Vagina (tissue), 2 donors: ENCODE measurements at regions not wholly inside any gene's neighbourhood (a gene's known extent, or its start where the extent isn't known, plus 50 kb on each side); places are given as distances from the start of the nearest gene placed in this dataset.
"Not testable (repeated sequence)": the region's sequence is repeated elsewhere in the genome, so short reads cannot be mapped to it uniquely, and the experiment has no call there.

Source experiments
- DNase-seq, 2 donors: peaks; one replicate each; pipeline ENCODE4 v3.0.0-alpha.2; 2017; ENCODE audit errors: extremely low spot score in 2 of 2
- H3K27ac ChIP-seq: fragments of 200-600 bp; sonication (generic); one replicate; pipeline ENCODE4 v1.5.1; 2019
- H3K27me3 ChIP-seq: fragments of 200-600 bp; sonication (generic); one replicate; pipeline ENCODE4 v1.5.1; 2019
- H3K36me3 ChIP-seq, 2 donors: fragments of 200-600 bp; sonication (generic); one replicate each; pipeline ENCODE4 v1.5.1; 2017 to 2019
- H3K4me1 ChIP-seq: fragments of 200-600 bp; sonication (generic); one replicate; pipeline ENCODE4 v1.5.1; 2019
- H3K4me3 ChIP-seq, 2 donors: fragments of 200-600 bp; sonication (generic); 1 replicate in 1 of 2; 2 replicates in 1 of 2; pipeline ENCODE4 v1.5.1; 2016 to 2019
- H3K9me3 ChIP-seq: fragments of 200-600 bp; sonication (generic); one replicate; pipeline ENCODE4 v1.5.1; 2019
- POLR2A ChIP-seq, 2 donors: fragments of 450-650 bp; IDR thresholded peaks; one replicate each; pipeline ENCODE4 v1.6.1; 2017; ENCODE audit warnings: antibody characterized with exemption in 2 of 2, mild to moderate bottlenecking in 2 of 2, moderate library complexity in 2 of 2
- POLR2AphosphoS5 ChIP-seq, 2 donors: sonication (generic); formaldehyde crosslinking; IDR thresholded peaks; one replicate each; pipeline ENCODE4 v1.9.0; 2017; ENCODE audit warnings: antibody characterized with exemption in 2 of 2, mild to moderate bottlenecking in 2 of 2, low read depth in 1 of 2; ENCODE audit not compliant: insufficient read depth in 1 of 2
- intact Hi-C: fragments of 100-400 bp; cut with DNase I; formaldehyde crosslinking; loops from one replicate; pipeline ENCODE4 v1.15.1; 2023
- TF ChIP-seq, protein P1 (sequence below), 3 experiments: fragments of 450-650 bp in 2 of 3; fragments of 200-600 bp in 1 of 3; sonication (generic) in 1 of 3; IDR thresholded peaks; one replicate each; pipeline ENCODE4 v1.5.1; 2017 to 2019; ENCODE audit warnings: antibody characterized with exemption in 3 of 3, mild to moderate bottlenecking in 2 of 3, moderate library complexity in 2 of 3

DNA sequence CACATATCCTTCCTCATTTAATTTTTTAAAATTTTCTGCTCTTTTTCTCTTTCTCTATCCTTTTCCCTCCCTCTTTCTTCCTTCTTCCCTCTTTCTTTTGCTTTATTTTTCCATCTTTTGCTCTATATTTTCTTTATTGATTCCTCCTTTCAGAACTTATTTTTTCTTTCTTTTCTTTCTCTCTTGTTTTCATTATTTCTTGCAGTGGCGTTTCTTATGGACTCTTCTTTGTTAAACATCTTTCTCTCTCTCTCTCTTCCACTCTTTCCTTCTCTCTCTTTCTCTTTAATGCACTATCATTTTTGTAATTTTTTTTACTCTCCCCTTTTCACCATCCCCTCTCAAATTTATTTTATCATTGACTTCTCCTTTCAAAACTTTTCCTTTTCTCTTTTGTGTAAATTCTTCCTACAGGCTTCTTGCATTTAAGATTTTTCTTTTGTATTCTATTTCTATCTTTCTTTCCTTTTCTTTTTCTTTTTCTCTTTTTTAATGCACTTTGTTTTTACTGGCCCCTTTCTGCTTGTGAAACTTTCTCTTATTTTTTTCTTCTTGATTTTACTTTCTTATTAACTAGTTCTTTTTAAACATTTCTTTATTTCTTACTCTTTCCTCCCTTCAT lies 97.0 kb downstream of the RBMX2 start:
- DNase-seq, result no peak
- Histone ChIP-seq H3K36me3 (no peaks in the 10 kb centered on the region), H3K4me1 (no peaks in the 10 kb centered on the region), H3K9me3 (no peaks in the 10 kb centered on the region), H3K27me3 (no peaks in the 10 kb centered on the region), H3K27ac (no peak overlapping the region), H3K4me3 (no peak overlapping the region)
- intact Hi-C loops, result no loop called here
- TF ChIP-seq POLR2AphosphoS5 (IDR thresholded peaks at IDR 0.05; ENCODE audit: insufficient read depth in 1 of 2, low read depth in 1 of 2), result no peak
- TF ChIP-seq, protein P1, sequence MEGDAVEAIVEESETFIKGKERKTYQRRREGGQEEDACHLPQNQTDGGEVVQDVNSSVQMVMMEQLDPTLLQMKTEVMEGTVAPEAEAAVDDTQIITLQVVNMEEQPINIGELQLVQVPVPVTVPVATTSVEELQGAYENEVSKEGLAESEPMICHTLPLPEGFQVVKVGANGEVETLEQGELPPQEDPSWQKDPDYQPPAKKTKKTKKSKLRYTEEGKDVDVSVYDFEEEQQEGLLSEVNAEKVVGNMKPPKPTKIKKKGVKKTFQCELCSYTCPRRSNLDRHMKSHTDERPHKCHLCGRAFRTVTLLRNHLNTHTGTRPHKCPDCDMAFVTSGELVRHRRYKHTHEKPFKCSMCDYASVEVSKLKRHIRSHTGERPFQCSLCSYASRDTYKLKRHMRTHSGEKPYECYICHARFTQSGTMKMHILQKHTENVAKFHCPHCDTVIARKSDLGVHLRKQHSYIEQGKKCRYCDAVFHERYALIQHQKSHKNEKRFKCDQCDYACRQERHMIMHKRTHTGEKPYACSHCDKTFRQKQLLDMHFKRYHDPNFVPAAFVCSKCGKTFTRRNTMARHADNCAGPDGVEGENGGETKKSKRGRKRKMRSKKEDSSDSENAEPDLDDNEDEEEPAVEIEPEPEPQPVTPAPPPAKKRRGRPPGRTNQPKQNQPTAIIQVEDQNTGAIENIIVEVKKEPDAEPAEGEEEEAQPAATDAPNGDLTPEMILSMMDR (IDR thresholded peaks at IDR 0.05), result no peak
- no peak for TF ChIP-seq POLR2A (IDR thresholded peaks at IDR 0.05)

DNA sequence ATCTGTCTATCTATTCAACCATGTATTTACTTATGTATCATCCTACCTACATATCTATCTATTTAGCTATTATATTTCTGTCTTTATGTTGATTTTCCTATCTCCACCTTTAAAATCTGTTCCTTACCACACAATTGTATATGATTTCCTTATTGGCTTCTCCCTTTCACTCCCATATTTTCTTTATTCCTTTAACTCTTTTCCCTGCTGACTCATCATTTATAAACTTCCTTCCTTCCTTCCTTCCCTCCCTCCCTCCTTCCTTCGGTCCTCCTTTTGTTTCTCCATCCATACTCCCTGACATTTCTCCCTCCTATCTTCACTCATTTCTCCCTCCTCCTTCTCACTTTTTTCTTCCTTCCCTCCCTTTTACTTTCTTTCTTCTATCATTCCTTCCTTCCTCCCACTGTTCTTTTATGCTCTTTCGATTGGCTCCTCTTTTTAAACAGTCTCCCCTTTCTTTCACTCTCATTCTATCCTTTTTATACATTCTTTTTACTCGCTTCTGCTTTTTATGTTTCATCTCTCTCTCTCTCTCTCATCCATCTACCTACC lies 100.3 kb downstream of the RBMX2 start:
- Histone ChIP-seq H3K27ac (no peak overlapping the region), H3K4me3 (no peak overlapping the region), H3K27me3 (no peaks in the 10 kb centered on the region), H3K36me3 (no peaks in the 10 kb centered on the region), H3K4me1 (no peaks in the 10 kb centered on the region), H3K9me3 (no peaks in the 10 kb centered on the region)
- intact Hi-C loops, result no loop called here
- TF ChIP-seq POLR2AphosphoS5 (IDR thresholded peaks at IDR 0.05; ENCODE audit: insufficient read depth in 1 of 2, low read depth in 1 of 2) (no peak), POLR2A (IDR thresholded peaks at IDR 0.05) (no peak)
- TF ChIP-seq, protein P1 (IDR thresholded peaks at IDR 0.05), result no peak
- DNase-seq, result no peak

DNA sequence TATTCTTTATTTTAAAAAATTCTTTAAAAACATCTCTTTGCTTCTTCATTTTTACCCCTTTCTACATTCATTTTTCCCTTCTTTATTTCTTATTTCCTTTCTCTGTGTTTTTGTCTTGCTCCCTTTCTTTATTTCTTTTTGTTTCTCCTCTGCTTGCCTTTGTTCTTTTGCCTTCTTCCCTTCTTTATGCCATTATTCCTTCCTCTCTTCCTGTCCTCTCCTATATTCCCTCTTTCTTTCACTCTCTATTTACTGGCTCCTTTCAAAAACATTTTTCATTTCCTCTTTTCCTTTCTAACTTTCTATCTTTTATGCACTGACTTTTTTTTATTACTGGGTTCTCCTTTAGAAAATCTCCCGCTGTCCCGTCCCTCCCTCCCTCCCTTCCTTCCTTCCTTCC lies 102.2 kb downstream of the RBMX2 start:
- no peak overlapping the region for H3K4me3 ChIP-seq
- H3K4me1 ChIP-seq, result no peaks in the 10 kb centered on the region
- no peaks in the 10 kb centered on the region for H3K36me3 ChIP-seq
- TF ChIP-seq, protein P1 (IDR thresholded peaks at IDR 0.05), result no peak
- TF ChIP-seq POLR2AphosphoS5 (IDR thresholded peaks at IDR 0.05; ENCODE audit: insufficient read depth in 1 of 2, low read depth in 1 of 2) (no peak), POLR2A (IDR thresholded peaks at IDR 0.05) (no peak)
- H3K27ac ChIP-seq, result no peak overlapping the region
- no peaks in the 10 kb centered on the region for H3K27me3 ChIP-seq
- no peaks in the 10 kb centered on the region for H3K9me3 ChIP-seq
- intact Hi-C loops, result no loop called here
- DNase-seq, result no peak

- Histone ChIP-seq H3K27me3 (no peaks in the 10 kb centered on the region), H3K27ac (no peak overlapping the region), H3K36me3 (no peaks in the 10 kb centered on the region), H3K4me1 (no peaks in the 10 kb centered on the region), H3K4me3 (no peak overlapping the region), H3K9me3 (no peaks in the 10 kb centered on the region)
- TF ChIP-seq POLR2A (IDR thresholded peaks at IDR 0.05) (no peak), POLR2AphosphoS5 (IDR thresholded peaks at IDR 0.05; ENCODE audit: insufficient read depth in 1 of 2, low read depth in 1 of 2) (no peak)
- TF ChIP-seq, protein P1 (IDR thresholded peaks at IDR 0.05), result no peak
- no peak for DNase-seq
- intact Hi-C loops, result no loop called here
Observed at GRCh38 chrX:130507015-130507414, 105.2 kb downstream of the RBMX2 start.

DNA sequence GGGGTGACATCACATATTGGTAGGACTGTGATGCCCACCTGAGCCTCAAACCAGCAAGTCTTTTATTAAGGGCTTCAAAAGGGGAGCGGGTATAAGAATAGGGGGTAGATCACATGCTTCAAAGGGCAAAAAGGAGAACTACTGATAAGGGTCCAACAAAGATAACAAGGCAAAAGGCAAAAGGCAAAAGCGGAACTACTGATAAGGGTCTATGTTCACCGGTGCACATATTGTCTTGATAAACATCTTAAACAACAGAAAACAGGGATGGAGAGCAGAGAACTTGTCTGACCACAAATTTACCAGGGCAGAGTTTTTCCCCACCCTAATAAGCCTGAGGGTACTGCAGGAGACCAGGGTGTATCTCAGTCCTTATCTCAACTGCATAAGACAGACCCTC lies 110.7 kb downstream of the RBMX2 start:
- H3K4me3 ChIP-seq, intact Hi-C loops, H3K27me3 ChIP-seq, H3K36me3 ChIP-seq, H3K27ac ChIP-seq, DNase-seq, H3K4me1 ChIP-seq, H3K9me3 ChIP-seq: not testable (repeated sequence)
